Fibroblast of lung (primary cell): ENCODE measurements at regions not wholly inside any gene's neighbourhood (a gene's known extent, or its start where the extent isn't known, plus 50 kb on each side); places are given as distances from the start of the nearest gene placed in this dataset.

Experiments
- DNase-seq, 2 donors: peaks; one replicate each; pipeline versions ENCODE4 v3.0.0 to v3.0.0-alpha.2; 2010; ENCODE audit warnings: low read depth in 2 of 2
- H2AFZ ChIP-seq: 2 replicates; pipeline ENCODE4 v1.5.1; 2012; ENCODE audit warnings: low read length, control low read depth, inconsistent platforms
- H3K27ac ChIP-seq: 2 replicates; pipeline ENCODE4 v1.5.1; 2011; ENCODE audit warnings: low read length, control low read depth; ENCODE audit not compliant: insufficient read depth
- H3K27me3 ChIP-seq: 2 replicates; pipeline ENCODE4 v1.5.1; 2011; ENCODE audit warnings: mild to moderate bottlenecking, low read length; ENCODE audit not compliant: control insufficient read depth, insufficient read depth
- H3K36me3 ChIP-seq: 2 replicates; pipeline ENCODE4 v1.5.1; 2011; ENCODE audit warnings: low read length; ENCODE audit not compliant: control insufficient read depth, insufficient read depth
- H3K4me1 ChIP-seq: 2 replicates; pipeline ENCODE4 v1.5.1; 2011; ENCODE audit warnings: low read length; ENCODE audit not compliant: control insufficient read depth, insufficient read depth; ENCODE audit errors: extremely low read depth
- H3K4me2 ChIP-seq: 2 replicates; pipeline ENCODE4 v1.5.1; 2011; ENCODE audit warnings: low read length, control low read depth; ENCODE audit not compliant: insufficient read depth; ENCODE audit errors: extremely low read depth
- H3K4me3 ChIP-seq, 4 experiments: fragments of 200-600 bp in 1 of 4; sonication (generic) in 1 of 4; replicated peaks in 1 of 4; 2 replicates each; pipeline ENCODE4 v1.5.1; 2011 to 2016; ENCODE audit warnings: low read length in 4 of 4, low read depth in 3 of 4, mild to moderate bottlenecking in 3 of 4, control low read depth in 2 of 4, inconsistent platforms in 1 of 4, mixed read lengths in 1 of 4; ENCODE audit not compliant: insufficient read depth in 1 of 4; ENCODE audit errors: control extremely low read depth in 1 of 4
- H3K79me2 ChIP-seq: 2 replicates; pipeline ENCODE4 v1.5.1; 2012; ENCODE audit warnings: mild to moderate bottlenecking, low read length, inconsistent platforms; ENCODE audit not compliant: control insufficient read depth, insufficient read depth
- H3K9ac ChIP-seq: 2 replicates; pipeline ENCODE4 v1.5.1; 2011; ENCODE audit warnings: mild to moderate bottlenecking, low read length, control low read depth; ENCODE audit not compliant: insufficient read depth
- H3K9me3 ChIP-seq: 2 replicates; pipeline ENCODE4 v1.5.1; 2012; ENCODE audit warnings: low read depth, low read length; ENCODE audit not compliant: control insufficient read depth, insufficient read depth
- H4K20me1 ChIP-seq: 2 replicates; pipeline ENCODE4 v1.5.1; 2011; ENCODE audit warnings: low read length; ENCODE audit not compliant: control insufficient read depth, insufficient read depth; ENCODE audit errors: extremely low read depth
- CTCF ChIP-seq, 2 donors: IDR thresholded peaks in 1 of 2; conservative IDR thresholded peaks in 1 of 2; 1 replicate in 1 of 2; 2 replicates in 1 of 2; pipeline ENCODE4 v1.5.1; 2011 to 2012; ENCODE audit warnings: low read length in 2 of 2, control low read depth in 1 of 2, inconsistent platforms in 1 of 2, low read depth in 1 of 2, mild to moderate bottlenecking in 1 of 2
- EZH2 ChIP-seq: IDR thresholded peaks from 2 replicates; pipeline ENCODE4 v1.5.1; 2012; ENCODE audit warnings: low read length, control low read depth, mild to moderate bottlenecking; ENCODE audit errors: missing control alignments

DNA sequence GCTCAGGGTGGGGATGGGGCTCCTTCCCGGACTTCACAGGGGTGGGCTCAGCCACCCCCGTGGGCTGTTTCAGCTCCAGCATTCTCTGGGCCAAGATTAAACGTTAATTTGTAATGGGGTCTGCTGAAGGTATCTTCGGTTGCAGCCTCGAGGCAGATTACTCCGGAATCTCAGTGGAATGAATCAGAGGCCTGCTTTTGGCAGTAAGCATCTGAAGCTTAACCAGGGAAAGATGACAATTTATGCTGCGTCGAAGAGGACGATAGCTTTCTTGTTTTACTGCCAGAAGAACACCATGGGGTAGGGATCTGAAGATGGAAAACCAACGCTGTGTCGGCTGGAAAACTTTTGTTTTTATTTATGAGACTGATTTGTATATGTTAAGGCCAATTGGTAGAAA is 129.2 kb upstream of the MSX1 start:
- no peak overlapping the region for H3K4me3 ChIP-seq
- peak in 1 of 2 donors; percentile 2 for DNase-seq
- no peaks in the 10 kb centered on the region for H4K20me1 ChIP-seq
- H3K27ac ChIP-seq: no peak overlapping the region
- H3K4me2 ChIP-seq: no peak overlapping the region
- no peaks in the 10 kb centered on the region for H3K9me3 ChIP-seq
- no peak overlapping the region for H2AFZ ChIP-seq
- no peaks in the 10 kb centered on the region for H3K36me3 ChIP-seq
- no peak overlapping the region for H3K9ac ChIP-seq
- no peaks in the 10 kb centered on the region for H3K27me3 ChIP-seq
- H3K79me2 ChIP-seq: no peaks in the 10 kb centered on the region
- no peaks in the 10 kb centered on the region for H3K4me1 ChIP-seq
- TF ChIP-seq EZH2 (no peak), CTCF (conservative IDR thresholded peaks at IDR 0.05 in 1 of 2, IDR thresholded peaks at IDR 0.05 in 1 of 2; ENCODE audit: low read depth in 1 of 2, low read length in 2 of 2) (no peak)

DNA sequence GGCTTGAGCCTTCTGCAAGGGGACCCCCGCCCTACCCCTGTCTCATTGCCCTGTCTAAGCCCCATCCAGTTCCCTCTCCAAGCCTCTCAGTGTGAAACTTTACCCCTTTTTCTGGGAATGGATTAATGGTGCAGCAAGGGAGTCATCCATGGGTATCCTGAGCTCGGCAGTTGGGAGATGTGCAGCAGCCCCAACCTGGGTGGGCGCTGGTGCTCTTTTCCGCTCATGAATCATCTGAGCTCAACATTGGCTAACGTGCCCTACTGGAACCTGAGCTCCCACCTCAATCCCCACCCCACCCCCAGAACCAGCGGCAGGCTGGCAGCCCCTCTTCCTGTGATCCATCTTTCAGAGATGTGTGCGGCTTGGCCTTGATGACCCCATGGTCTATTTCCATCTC is 130.3 kb upstream of the MSX1 start:
- H3K4me1 ChIP-seq: no peaks in the 10 kb centered on the region
- H3K4me3 ChIP-seq: no peak overlapping the region
- H3K27ac ChIP-seq: no peak overlapping the region
- H3K27me3 ChIP-seq: no peaks in the 10 kb centered on the region
- H3K36me3 ChIP-seq: no peaks in the 10 kb centered on the region
- TF ChIP-seq CTCF (conservative IDR thresholded peaks at IDR 0.05 in 1 of 2, IDR thresholded peaks at IDR 0.05 in 1 of 2; ENCODE audit: low read depth in 1 of 2, low read length in 2 of 2) (no peak), EZH2 (no peak)
- H3K9ac ChIP-seq: no peak overlapping the region
- no peak for DNase-seq
- no peaks in the 10 kb centered on the region for H3K9me3 ChIP-seq
- H3K79me2 ChIP-seq: no peaks in the 10 kb centered on the region
- no peaks in the 10 kb centered on the region for H4K20me1 ChIP-seq
- H2AFZ ChIP-seq: no peak overlapping the region
- H3K4me2 ChIP-seq: no peak overlapping the region

GRCh38 chr4:4727536-4727935 is 131.9 kb upstream of the MSX1 start:
- DNase-seq: peak in 1 of 2 donors; percentile 7
- TF ChIP-seq CTCF (conservative IDR thresholded peaks at IDR 0.05 in 1 of 2, IDR thresholded peaks at IDR 0.05 in 1 of 2; ENCODE audit: low read depth in 1 of 2, low read length in 2 of 2) (no peak), EZH2 (no peak)
- Histone ChIP-seq H3K27ac (no peak overlapping the region), H3K36me3 (no peaks in the 10 kb centered on the region), H3K9me3 (no peaks in the 10 kb centered on the region), H3K9ac (no peak overlapping the region), H4K20me1 (no peaks in the 10 kb centered on the region), H3K4me3 (no peak overlapping the region), H2AFZ (no peak overlapping the region), H3K79me2 (no peaks in the 10 kb centered on the region), H3K4me1 (no peaks in the 10 kb centered on the region), H3K4me2 (no peak overlapping the region), H3K27me3 (no peaks in the 10 kb centered on the region)
